GM19395 (cell line): ENCODE measurements at regions not wholly inside any gene's neighbourhood (a gene's known extent, or its start where the extent isn't known, plus 50 kb on each side); places are given as distances from the start of the nearest gene placed in this dataset.
"Not testable (repeated sequence)": the region's sequence is repeated elsewhere in the genome, so short reads cannot be mapped to it uniquely, and the experiment has no call there.

Experiments
- ATAC-seq: cut with Tn5 transposase; IDR thresholded peaks from one replicate; pipeline ENCODE4 v1.9.1; 2021; ENCODE audit warnings: mild to moderate bottlenecking, moderate library complexity; ENCODE audit not compliant: unreplicated experiment

- ATAC-seq, result no peak
Observed at GRCh38 chr4:148883891-148884290, 441.7 kb upstream of the NR3C2 start.

GRCh38 chr4:148883435-148883834 is 441.2 kb upstream of the NR3C2 start:
- ATAC-seq, result no peak

- ATAC-seq, result no peak
Observed at GRCh38 chr4:148881860-148882643, 439.8 kb upstream of the NR3C2 start.

- no peak for ATAC-seq
Observed at GRCh38 chr4:148874331-148874730, 432.1 kb upstream of the NR3C2 start.

GRCh38 chr4:148868191-148868590 is 426.0 kb upstream of the NR3C2 start:
- no peak for ATAC-seq

GRCh38 chr4:148866666-148867065 is 424.5 kb upstream of the NR3C2 start:
- ATAC-seq, result no peak

GRCh38 chr4:148857973-148858534 is 415.8 kb upstream of the NR3C2 start:
- no peak for ATAC-seq

GRCh38 chr4:148857239-148857972 is 415.2 kb upstream of the NR3C2 start:
- ATAC-seq, result no peak

- ATAC-seq, result no peak
Observed at GRCh38 chr4:148854203-148854602, 412.0 kb upstream of the NR3C2 start.

- no peak for ATAC-seq
Observed at GRCh38 chr4:148852092-148852699, 410.0 kb upstream of the NR3C2 start.

- ATAC-seq, result no peak
Observed at GRCh38 chr4:148850257-148850995, 408.2 kb upstream of the NR3C2 start.

GRCh38 chr4:148849581-148849980 is 407.4 kb upstream of the NR3C2 start:
- no peak for ATAC-seq

- no peak for ATAC-seq
Observed at GRCh38 chr4:148847544-148848255, 405.5 kb upstream of the NR3C2 start.

- no peak for ATAC-seq
Observed at GRCh38 chr4:148845609-148846008, 403.4 kb upstream of the NR3C2 start.

GRCh38 chr4:148843625-148844024 is 401.4 kb upstream of the NR3C2 start:
- ATAC-seq, result no peak

GRCh38 chr4:148842843-148843242 is 400.6 kb upstream of the NR3C2 start:
- ATAC-seq, result no peak

GRCh38 chr4:148837571-148837970 is 395.4 kb upstream of the NR3C2 start:
- not testable (repeated sequence) for ATAC-seq

- ATAC-seq, result no peak
Observed at GRCh38 chr4:148834804-148835631, 392.8 kb upstream of the NR3C2 start.

- ATAC-seq, result no peak
Observed at GRCh38 chr4:148831945-148832344, 389.7 kb upstream of the NR3C2 start.
